HG03520 (cell line): ENCODE measurements at regions not wholly inside any gene's neighbourhood (a gene's known extent, or its start where the extent isn't known, plus 50 kb on each side); places are given as distances from the start of the nearest gene placed in this dataset.
"Not testable (repeated sequence)": the region's sequence is repeated elsewhere in the genome, so short reads cannot be mapped to it uniquely, and the experiment has no call there.

ENCODE experiments used
- ATAC-seq: cut with Tn5 transposase; IDR thresholded peaks from one replicate; pipeline ENCODE4 v1.9.1; 2021; ENCODE audit warnings: mild to moderate bottlenecking, moderate library complexity; ENCODE audit not compliant: unreplicated experiment

- ATAC-seq = no peak
Observed at GRCh38 chr7:98771519-98771918, 98.3 kb downstream of the TMEM130 start.

- ATAC-seq = no peak
Observed at GRCh38 chr7:98771941-98772603, 97.7 kb downstream of the TMEM130 start.

- no peak for ATAC-seq
Observed at GRCh38 chr7:98774884-98775283, 94.9 kb downstream of the TMEM130 start.

- ATAC-seq = no peak
Observed at GRCh38 chr7:98777051-98777450, 92.8 kb downstream of the TMEM130 start.

- no peak for ATAC-seq
Observed at GRCh38 chr7:98778421-98778820, 91.4 kb downstream of the TMEM130 start.

- no peak for ATAC-seq
Observed at GRCh38 chr7:98779800-98780587, 89.8 kb downstream of the TMEM130 start.

GRCh38 chr7:98784216-98784785, 85.5 kb downstream of the TMEM130 start:
- ATAC-seq = no peak

GRCh38 chr7:98785929-98786571, 83.8 kb downstream of the TMEM130 start:
- no peak for ATAC-seq

- ATAC-seq = no peak
Observed at GRCh38 chr7:98788966-98789365, 80.8 kb downstream of the TMEM130 start.

GRCh38 chr7:98794453-98794852, 75.4 kb downstream of the TMEM130 start:
- not testable (repeated sequence) for ATAC-seq

- ATAC-seq = peak; percentile 89
Observed at GRCh38 chr7:98795741-98796493, 73.9 kb downstream of the TMEM130 start.
